SIG-M5 (cell line): ENCODE measurements at regions not wholly inside any gene's neighbourhood (a gene's known extent, or its start where the extent isn't known, plus 50 kb on each side); places are given as distances from the start of the nearest gene placed in this dataset.
A peak's percentile ranks its signal among the peaks of the same experiment; 100 is the strongest.
"Not testable (repeated sequence)": the region's sequence is repeated elsewhere in the genome, so short reads cannot be mapped to it uniquely, and the experiment has no call there.

ENCODE experiments used
- DNase-seq: peaks from one replicate; lab custom pipeline; 2025; lab: John Stamatoyannopoulos, UW

DNA sequence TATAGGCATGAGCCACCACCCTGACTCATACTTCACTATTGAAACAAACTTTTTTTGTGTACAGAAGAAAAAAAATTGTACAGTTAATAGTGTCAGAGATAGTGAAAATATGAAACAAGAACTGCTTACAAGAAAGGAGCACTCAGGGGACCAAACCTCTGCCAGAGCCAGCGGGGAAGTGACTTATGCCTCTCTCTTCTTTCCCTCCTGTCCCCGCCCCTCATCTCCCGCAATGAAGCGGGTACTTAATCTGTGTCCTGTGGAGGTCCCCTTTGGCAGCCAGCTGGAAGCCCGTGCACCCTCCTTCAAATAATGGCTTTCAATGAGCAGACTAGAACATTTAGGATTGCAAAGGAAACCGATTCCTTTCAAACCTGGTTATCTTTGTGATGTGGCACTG lies 51.5 kb downstream of the PPIAL4A start:
- not testable (repeated sequence) for DNase-seq

DNA sequence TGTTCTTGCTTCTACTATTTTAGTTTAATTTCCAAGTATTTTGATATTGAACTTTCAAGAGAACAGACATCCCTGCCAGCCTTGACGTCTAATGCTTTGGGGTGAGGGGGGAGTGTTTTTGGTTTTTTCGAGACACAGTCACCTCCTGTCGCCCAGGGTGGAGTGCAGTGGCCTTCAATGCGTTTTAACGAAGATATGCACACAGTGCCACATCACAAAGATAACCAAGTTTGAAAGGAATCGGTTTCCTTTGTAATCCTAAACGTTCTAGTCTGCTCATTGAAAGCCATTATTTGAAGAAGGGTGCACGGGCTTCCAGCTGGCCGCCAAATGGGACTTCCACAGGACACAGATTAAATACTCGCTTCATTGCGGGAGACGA lies 52.3 kb downstream of the PPIAL4A start:
- DNase-seq, result not testable (repeated sequence)

DNA sequence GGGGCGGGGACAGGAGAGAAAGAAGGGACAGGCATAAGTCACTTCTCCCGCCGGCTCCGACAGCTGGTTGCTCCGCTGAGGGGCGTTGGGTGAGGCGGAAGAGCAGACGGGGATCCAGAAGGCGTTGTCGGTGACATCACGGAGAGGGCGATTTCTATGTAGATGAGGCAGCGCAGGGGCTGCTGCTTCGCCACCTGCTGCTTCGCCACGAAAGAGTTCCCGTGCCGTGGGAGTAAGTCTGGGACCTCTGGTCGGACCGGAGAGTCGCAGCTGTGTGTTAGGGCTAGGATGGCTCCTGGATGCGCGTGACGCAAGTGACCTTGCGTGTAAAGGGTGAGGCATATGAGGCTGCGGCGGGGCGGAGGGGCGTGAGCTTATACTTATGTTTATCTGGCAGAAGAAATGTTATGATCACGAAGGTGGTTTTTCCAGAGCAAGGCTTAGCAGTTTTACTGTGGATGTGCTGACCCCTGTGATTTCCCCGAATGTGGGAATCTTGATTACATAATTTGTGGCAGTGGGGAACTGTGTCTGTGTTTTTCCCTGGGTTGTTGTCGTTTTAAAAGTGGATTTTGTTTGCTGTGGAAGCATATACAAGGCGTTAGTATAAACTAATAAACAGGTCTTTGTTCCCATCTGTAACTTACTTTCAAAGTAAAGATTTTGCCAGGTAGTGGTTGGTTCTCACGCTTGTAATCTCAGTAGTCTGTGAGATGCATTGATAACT lies 52.8 kb downstream of the PPIAL4A start:
- peak; percentile 51 for DNase-seq

DNA sequence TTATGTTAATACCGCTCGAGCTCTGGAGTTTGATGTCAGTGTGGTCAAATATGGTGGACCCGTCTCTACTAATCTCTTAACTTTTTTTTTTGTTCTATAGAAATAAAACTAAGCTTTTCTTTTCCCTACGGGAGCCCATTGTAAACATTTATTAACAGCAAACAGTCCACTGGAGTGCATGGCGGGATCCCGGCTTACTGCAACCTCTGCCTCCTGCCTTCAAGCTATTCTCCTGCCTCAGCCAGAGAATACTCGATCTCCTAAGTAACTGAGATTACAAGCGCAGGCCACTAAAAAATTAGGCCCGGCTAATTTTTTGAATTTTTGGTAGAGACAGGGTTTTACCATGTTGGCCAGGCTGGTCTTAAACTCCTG lies 53.4 kb downstream of the PPIAL4A start:
- DNase-seq, result not testable (repeated sequence)

DNA sequence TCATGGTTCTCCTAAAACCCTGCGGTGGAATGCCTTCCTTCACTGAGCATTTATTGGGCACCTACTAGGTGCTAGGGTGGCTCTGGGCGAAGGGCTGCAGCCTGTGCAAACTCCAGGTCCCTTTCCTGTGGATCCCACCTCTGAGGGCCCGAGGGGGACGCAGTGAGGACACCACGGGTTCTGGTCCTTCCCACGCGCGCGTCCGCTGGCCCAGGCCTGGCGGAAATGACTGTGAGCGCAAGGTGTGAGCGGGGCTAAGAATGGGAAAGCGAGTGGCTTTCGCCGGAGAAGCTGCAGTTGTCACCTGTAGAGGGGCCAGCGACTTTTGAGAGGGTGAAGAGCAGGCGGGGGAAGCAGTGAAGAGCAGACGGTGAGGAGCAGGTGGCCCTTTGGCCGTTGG lies 55.1 kb downstream of the PPIAL4A start:
- DNase-seq, result not testable (repeated sequence)

DNA sequence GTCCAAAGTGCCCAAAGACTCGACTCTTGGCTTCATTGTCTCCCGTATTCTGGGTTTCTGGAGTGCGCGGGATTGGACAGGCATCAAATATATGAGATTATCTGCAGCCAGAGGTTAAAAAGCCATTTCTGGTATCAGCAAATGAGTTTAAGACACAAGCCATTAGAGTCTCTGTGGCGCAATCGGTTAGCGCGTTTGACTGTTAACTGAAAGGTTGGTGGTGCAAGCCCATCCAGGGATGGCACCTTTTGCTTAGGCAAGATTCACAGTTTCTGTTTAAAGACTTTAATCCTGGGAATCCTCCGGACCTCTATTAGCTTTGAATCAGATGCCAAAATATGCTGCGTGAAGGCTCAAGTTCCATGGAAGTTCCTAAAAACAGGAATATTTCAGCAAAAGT lies 55.6 kb downstream of the PPIAL4A start:
- not testable (repeated sequence) for DNase-seq

DNA sequence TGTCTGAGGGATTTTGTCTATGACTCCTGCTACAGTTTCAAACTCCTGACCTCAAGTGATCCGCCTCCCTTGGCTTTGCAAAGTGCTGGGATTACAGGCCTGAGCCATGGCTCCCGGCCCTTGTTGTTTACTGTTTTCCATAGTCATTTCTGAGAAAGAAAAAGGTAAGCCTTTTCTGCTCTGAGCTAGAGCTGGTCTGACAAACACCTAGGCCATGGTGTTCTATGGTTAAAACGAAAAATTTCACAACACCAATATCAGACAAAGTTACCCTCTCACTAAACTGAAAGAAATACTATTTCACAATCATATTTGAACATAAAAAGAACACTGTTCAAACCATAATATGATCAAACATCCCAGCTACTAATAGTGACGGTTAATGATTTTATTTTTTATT lies 57.5 kb downstream of the PPIAL4A start:
- DNase-seq, result not testable (repeated sequence)

DNA sequence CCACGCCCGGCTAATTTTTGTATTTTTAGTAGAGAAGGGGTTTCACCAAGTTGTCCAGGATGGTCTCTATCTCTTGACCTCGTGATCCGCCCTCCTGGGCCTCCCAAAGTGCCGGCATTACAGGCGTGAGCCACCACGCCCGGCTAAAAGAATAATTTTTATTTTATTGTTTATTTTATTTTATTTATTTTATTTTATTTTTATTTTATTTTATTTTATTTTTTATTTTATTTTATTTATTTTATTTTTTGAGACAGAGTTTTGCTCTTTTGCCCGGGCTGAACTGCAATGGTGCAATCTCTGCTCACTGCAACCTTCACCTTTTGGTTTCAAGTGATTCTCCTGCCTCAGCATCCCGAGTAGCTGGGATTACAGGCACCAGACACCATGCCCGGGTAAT lies 60.2 kb downstream of the PPIAL4A start:
- DNase-seq, result not testable (repeated sequence)

DNA sequence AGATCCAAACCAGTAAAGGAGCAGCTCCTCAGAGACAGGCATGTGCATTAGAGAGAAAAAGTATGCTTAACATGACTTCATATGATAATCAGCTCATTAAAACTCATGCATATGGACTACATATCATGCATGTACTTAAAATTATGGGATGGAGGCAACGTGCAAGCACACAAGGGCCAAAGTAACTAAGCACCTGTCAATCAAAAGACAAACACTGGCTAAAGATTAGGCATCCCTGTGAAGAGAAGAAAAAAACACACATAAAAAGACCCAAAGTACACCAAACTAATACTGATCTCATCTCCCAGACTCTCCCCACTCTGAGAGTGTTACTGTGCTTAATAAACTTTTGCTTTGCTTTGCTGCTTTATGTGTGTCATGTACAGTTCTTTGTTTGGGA lies 61.1 kb downstream of the PPIAL4A start:
- DNase-seq, result not testable (repeated sequence)

DNA sequence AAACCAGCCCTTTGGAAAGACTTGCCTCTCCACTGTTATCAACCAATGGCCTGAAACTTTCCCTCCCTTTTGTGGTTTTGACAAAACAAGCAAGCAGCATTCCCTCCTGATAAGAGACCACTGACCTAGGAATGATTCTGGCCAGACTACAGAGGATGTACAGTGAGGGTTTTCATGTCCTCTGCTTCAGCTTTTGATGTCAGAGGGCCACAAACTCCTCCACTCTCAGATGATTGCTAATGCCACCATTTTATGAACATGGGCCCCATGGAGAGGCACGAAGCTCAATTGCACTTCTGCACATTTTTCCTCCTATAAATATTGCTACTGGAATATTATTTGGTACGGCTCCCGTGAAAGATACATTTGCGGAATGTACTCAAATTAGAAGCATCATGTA lies 61.5 kb downstream of the PPIAL4A start:
- DNase-seq, result not testable (repeated sequence)

DNA sequence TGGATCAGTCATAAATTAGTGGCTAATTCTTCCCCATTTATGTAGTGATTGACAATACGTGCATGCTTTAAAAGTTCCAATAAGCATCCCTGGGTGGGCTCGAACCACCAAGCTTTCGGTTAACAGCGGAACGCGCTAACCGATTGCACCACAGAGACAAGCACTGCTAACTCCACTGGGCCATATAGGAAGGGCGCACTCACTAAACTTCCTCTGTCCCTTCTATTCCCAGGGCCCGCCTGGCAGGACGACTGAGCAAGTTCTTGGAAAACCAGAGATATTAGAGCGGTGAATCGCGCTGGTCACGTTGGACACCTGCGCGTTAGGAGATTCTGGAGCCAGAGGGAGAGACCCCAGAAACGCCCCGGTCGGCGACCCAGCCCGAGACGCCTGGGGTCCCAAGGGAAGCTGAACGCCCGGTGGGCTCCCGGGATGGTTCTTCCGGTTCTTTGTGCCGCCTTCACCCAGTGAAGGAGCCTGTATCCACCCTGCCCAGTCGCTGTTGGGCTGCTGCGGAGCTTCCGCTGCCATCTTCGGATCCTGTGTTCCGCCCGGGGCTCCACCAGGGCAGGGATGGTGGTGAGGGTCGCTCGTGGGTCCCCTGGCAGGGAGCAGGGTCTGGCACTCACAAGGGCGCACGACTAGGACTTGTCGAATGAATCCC lies 62.8 kb downstream of the PPIAL4A start:
- DNase-seq, result not testable (repeated sequence)

DNA sequence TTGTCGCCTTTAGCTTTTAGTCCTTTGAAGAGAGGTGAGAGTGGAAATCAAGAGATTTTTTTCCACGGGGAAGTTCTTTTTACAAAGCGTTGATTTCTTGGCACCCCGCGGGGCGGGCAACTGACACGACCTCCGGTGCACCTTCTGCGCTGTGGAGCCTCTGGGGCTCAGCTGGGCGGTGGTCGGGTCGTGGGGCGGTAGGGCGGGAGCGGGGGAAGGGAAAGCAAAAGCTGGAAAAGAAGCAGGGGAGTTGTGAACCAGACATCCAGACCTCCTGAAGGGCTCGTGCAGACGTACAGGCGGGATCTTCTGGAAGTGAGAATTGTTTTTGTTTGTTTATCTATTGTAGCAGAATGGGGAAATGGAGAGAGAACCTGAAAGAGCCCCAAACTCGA lies 63.3 kb downstream of the PPIAL4A start:
- not testable (repeated sequence) for DNase-seq

DNA sequence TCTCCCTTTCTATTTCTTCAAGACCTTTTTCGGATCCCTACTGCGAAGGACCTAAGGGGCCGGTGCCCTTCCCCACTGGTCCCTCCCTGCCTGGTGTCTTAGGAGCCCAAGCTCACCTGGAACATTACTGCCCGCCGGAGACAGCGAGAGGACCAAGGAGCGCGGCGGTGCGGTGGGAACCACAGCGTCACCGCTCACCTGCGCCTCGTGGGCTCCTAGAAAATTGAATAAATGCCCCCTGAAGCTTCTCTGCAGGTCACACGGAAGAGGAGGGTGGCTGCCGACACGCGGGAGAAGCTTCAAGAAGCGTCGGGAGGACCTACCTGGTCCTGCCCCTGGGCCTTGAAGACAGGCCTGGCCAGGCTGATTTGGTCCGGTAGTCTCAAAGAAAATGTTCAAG lies 65.2 kb downstream of the PPIAL4A start:
- DNase-seq, result no peak

DNA sequence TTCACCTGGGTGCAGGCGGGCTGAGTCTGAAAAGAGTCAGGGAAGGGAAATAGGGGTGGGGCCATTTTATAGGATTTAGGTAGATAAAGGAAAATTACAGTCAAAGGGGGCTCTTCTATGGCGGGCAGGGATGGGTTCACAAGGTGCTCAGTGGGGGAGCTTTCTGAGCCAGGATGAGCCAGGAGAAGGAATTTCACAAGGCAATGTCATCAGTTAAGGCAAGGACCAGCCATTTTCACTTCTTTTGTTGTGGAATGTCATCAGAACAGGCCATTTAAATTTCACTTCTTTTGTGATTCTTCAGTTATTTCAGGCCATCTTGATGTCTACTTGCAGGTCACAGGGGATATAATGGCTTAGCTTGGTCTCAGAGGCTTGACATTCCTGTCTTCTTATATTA lies 66.4 kb downstream of the PPIAL4A start:
- DNase-seq, result not testable (repeated sequence)

DNA sequence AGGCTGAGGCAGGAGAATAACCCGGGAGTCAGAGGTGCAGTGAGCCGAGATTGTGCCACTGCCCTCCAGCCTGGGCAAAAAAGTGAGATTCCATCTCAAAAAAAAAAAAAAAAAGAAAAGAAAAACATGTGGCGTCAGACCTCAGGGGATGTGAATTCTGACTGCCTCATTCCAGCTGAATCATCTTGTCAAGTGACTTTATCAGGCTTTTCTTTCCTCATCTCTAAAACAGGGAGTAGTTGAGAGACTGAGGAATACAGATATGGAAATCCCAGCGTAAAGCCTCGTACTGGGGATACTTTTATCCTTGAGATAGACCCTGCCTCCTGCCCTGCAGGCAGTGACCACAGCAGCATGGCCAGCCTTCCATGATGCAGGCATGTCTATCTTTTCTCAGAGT lies 76.4 kb downstream of the PPIAL4A start:
- DNase-seq, result not testable (repeated sequence)

DNA sequence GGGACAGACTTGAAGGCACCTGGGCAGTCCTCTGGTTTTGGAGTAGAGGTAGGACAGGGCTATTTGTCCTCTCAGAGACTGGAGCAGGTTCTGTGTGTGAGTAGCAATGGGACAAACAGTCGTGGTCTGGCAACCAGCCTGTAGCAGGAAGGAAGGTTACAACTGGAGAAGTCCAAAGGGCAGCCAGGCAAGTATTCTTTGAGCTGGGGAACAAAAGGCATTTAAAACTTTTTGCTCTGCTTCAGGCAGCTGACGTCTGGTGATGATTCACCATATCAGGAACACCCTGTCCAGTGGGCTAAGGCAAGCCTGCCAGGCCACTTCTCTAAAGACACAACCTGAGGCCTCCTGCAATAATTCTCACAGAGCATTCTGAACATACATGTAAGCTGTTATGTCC lies 83.3 kb downstream of the PPIAL4A start:
- DNase-seq, result not testable (repeated sequence)

DNA sequence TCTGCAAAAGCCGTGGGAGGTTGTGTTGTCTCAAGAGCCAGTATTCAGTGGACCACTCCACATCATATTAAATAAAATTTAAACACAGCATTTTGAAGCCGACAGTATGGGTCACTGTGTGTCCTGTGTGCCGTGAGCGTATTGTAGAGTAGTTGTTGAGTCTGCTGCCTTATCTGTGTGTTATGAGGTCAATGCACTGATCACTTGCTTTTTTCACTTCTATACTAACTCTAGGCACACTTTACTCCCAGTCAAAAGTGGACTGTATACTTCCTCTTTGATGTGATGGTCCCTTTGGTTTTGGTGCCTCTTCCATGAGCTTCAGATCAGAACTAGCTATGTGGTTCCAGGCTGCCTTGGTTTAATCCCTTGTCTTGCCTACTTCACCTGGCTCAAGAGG lies 84.3 kb downstream of the PPIAL4A start:
- DNase-seq, result not testable (repeated sequence)

DNA sequence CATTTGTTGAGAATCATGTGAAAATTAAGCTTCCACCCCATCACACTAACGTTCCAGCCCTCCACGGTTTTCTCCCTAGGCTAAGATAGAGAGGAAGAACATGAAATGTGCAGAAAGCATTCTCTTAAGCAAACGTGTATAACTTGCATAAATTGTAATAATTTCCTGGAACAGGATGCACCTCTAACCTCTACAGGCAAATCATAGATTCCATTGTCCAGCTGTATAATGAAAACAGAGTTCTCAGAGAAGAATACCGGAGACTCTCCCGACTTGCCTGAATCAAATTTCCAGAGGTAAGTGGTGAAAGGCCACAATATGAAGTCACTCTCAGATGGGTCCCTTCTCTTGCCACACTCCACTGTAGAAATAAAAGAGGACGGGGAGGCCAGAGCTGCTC lies 87.7 kb downstream of the PPIAL4A start:
- not testable (repeated sequence) for DNase-seq

DNA sequence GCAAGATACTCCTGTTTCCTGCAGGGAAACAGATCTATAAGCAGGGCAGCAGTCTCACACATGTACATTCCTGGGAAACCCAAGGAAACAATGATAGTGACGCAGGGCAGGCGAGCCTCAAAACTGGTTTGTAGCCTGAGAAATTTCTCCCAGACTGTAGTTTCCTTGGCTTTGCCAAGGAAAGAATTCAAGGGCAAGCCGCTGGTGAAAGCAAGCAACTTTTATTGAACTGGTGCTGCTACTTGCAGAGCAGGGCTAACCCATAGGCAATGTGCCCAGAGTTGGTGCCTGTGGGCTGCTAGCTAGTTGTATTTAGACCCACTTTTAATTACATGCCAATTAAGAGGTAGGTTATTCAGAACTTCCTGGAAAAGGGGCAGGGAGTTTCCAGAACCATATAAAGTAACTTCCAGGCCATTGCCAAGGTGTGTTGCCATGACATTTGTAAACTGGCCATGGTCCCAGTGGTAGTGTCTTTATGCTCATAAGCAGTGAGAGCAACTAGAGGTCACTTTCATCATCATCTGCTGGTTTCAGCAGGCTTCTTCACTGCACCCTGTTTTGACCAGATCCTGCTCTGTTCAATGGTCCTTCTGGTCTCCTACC lies 92.0 kb downstream of the PPIAL4A start:
- not testable (repeated sequence) for DNase-seq

DNA sequence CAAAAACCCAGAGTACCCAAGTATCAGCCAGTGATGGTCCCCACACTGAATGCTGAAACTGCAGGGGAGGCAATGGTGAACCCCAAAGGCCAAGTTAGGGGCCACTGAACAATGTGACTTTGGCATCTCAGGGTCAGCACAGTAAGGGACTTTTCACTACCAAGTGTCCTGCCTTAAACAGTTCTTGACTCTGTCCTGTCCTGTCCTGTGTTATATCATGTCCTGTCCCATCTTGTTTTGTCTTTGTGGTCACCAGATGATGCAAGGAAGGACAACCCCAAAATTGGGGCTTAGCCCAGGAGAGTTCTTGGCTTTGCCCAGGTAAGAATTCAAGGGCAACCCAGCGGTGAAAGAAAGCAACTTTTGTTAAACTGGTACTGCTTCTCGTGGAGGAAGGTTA lies 105.0 kb downstream of the PPIAL4A start:
- not testable (repeated sequence) for DNase-seq

DNA sequence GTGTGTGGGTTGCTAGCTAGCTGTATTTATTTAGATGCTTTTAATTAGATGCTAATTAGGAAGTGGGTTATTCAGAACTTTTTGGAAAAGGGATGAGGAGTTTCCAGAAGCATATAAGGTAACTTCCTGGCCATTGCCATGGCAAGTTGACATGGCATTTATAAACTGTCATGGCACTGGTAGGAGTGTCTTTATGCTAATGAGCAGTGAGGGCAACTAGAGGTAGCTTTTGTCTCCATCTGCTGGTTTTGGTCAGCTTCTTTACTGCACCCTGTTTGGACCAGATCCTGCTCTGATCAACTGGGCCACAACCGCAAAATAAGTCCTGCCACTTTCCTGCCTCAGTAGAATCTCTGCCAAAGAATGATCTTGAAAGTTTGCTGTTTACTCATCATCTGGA lies 105.5 kb downstream of the PPIAL4A start:
- DNase-seq, result not testable (repeated sequence)

DNA sequence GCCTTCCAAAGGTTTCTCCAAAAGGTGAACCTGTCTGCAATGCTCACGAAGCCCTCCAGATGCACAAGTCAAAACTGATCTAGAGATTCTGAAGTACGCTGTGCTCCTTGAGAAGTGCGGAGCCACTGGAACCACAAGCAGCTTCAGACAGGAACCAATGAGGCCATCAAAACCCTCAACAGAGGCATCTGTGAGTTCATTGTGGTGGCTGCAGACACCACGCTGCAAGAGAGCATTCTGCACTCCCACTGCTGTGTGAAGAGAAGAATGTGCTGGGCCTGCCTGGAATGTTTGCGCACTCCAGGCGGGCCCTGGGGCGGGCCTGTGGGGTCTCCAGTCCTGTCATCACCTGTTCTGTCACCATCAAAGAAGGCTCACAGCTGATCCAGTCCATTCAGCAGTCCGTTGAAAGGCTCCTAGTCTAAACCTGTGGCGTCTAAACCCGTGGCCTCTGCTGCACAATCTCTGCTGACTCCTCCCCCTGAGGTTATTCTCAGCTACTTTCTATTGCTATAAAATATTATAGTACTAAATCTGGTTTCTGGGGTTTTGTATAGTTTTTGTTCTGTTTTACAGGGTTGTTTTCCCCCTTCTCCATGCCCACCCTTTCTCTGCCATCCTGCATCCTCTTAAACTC lies 111.6 kb downstream of the PPIAL4A start:
- DNase-seq, result not testable (repeated sequence)

DNA sequence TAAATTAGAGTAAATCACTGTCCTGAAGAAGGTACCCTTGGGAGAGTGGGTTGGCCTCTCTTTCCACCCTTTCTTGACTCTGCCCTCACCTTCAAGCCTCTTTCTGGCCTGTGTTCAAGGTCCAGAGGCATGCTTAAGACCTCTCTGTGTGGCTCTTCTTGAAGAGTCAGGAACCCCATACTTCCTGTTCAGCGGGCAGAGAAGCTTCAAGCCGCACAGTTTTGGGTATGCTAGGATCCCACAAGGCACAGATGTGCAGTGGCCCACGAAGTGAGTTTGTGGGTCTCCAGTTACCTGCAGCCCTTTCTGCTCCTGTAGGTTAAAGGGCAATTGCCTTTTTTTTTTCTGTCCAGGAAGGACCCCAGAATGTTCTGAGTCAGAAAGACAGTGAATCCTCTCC lies 113.7 kb downstream of the PPIAL4A start:
- DNase-seq, result not testable (repeated sequence)
